Stomach (tissue), 4 donors: ENCODE measurements at regions not wholly inside any gene's neighbourhood (a gene's known extent, or its start where the extent isn't known, plus 50 kb on each side); places are given as distances from the start of the nearest gene placed in this dataset.

Source experiments
- EP300 ChIP-seq: sonication (generic); formaldehyde crosslinking; IDR thresholded peaks from one replicate; pipeline ENCODE4 v1.6.1; 2017; ENCODE audit warnings: antibody characterized with exemption
- POLR2AphosphoS5 ChIP-seq, 3 donors: sonication (generic); formaldehyde crosslinking; IDR thresholded peaks; one replicate each; pipeline ENCODE4 v1.6.1; 2016; ENCODE audit warnings: antibody characterized with exemption in 3 of 3
- TF ChIP-seq, protein P1 (sequence below), 7 experiments: fragments of 450-650 bp in 4 of 7; fragments of 200-600 bp in 3 of 7; sonication (generic) in 3 of 7; IDR thresholded peaks; one replicate each; pipeline ENCODE4 v1.5.1; 2016 to 2019; ENCODE audit warnings: antibody characterized with exemption in 7 of 7, control low read depth in 2 of 7, mild to moderate bottlenecking in 1 of 7

DNA sequence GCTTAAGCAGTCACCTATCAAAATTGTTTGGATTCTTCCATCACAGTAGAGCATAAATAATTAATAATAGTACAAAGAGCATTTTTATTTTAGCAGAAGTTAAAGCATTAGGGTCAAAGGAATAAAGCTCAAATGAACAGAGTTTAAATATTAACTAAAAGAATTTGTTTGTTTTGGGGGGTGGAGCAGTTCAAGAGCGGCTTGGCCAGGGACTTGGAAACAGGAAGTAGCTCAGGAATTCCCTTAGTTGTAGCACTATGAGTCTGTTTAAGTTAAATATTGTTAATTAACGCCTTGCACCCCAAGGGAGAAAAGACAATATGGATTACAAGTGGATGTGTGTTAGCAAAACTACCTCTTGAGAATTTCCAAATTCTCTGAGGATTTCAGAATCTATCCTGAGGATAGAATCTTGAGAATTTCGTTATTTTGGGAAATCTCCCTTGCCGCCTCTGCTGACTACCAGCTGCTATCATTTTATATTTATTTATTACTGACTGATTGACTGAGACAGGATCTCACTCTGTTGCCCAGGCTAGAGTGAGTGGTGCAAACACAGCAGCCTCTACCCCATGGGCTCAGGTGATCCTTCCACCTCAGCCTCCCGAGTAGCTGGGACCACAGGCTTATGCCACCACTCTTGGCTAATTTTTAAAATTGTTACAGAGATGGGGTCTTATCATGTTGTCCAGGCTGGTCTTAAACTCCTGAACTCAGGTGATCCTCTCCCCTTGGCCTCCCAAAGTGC is 96.7 kb upstream of the CHD1 start:
- TF ChIP-seq, protein P1, sequence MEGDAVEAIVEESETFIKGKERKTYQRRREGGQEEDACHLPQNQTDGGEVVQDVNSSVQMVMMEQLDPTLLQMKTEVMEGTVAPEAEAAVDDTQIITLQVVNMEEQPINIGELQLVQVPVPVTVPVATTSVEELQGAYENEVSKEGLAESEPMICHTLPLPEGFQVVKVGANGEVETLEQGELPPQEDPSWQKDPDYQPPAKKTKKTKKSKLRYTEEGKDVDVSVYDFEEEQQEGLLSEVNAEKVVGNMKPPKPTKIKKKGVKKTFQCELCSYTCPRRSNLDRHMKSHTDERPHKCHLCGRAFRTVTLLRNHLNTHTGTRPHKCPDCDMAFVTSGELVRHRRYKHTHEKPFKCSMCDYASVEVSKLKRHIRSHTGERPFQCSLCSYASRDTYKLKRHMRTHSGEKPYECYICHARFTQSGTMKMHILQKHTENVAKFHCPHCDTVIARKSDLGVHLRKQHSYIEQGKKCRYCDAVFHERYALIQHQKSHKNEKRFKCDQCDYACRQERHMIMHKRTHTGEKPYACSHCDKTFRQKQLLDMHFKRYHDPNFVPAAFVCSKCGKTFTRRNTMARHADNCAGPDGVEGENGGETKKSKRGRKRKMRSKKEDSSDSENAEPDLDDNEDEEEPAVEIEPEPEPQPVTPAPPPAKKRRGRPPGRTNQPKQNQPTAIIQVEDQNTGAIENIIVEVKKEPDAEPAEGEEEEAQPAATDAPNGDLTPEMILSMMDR (IDR thresholded peaks at IDR 0.05): no peak
- peak in 1 of 3 donors; percentile 6 for TF ChIP-seq POLR2AphosphoS5 (IDR thresholded peaks at IDR 0.05)
- no peak for TF ChIP-seq EP300
